Stimulated activated CD8-positive, alpha-beta memory T cell treated with anti-CD3 and anti-CD28 coated beads, Interleukin-4, amount 100 ng/mL, for 48 hours (primary cell): ENCODE measurements at regions not wholly inside any gene's neighbourhood (a gene's known extent, or its start where the extent isn't known, plus 50 kb on each side); places are given as distances from the start of the nearest gene placed in this dataset.

Experiments
- DNase-seq: peaks from one replicate; pipeline ENCODE4 v3.0.0-alpha.2; 2020

DNA sequence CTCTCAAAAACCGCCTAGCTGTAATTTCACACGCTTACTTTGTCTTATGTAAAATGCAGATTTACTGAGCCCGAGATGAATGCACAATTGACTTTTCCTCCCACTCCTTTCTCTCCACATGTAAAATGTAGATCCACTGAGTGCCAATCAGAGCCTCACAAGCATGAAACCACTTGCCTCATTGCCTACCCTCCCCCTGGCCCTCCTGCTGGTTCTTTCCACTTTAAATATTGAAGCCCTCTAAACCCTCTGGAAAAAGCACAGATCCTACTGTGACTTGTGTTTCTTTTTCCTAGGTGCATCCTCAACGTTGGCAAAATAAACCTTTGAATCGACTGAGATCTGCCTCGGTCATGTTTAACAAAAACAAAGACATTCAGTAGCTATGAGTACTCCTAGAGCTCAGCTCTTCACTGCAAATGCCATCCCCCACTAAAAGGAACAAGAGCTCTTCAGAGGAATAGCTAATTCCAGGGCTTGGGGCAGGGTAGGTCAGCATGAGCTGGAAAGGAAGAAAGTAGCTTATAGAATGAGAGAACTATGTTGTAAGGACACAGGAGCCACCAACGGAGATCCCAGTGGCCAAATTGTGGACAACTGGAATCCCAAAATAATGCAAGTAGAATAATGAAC, 365.5 kb upstream of the RUNX1 start:
- no peak for DNase-seq

DNA sequence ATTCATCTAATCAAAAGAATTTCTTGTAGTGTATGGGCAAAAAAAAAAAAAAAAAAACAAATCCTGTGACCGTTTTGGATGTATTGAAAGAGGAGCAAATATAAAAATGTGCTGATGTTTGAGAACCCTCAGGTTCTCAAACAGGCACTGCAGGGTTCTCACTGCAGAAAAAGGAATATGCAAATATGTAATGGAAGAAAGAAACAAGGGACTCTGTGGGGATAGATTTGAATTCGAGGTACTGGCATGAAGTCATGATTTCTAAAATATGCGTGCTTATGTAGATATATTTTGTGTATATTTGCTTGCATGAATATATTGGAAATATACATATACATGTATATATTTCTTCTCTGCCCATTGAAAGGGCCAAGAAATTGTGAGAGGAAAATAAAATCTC, 365.0 kb upstream of the RUNX1 start:
- DNase-seq: no peak

DNA sequence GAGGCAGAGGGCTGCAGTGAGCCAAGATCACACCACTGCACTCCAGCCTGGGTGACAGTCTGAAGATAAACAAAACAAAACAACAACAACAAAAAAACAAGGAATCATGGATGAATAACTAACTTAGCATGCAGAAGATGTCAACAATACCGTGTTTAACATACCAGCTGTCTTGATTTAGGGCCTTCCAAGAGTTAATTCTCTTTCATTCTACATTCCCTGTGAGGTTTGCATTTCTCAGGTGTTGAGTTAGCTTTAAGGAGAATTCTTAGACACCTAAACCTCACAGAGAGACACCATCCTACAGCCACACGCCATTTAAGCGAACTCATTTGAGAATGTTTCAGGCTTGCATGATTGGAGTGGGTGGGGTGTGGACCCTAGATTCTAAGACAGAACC, 363.1 kb upstream of the RUNX1 start:
- DNase-seq: no peak

DNA sequence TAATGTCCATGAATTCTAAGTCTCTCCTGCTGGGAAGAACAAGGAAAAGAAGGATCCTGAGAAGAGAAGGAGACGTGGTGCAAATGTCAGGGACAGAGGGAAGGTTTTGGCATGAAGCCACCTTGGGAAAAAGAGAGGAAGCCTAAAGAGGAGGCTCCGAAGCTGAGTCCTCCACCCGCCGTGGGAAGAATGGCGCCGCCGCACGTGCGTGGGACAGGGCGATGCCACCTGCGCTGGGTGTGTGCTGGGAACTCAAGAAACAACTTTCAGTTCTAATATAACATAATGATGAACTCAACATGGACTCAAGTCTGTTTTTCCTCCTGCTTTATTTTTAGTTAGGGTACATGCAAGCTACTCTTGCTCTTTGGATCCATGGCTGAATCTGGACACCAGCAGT, 362.3 kb upstream of the RUNX1 start:
- DNase-seq: no peak

DNA sequence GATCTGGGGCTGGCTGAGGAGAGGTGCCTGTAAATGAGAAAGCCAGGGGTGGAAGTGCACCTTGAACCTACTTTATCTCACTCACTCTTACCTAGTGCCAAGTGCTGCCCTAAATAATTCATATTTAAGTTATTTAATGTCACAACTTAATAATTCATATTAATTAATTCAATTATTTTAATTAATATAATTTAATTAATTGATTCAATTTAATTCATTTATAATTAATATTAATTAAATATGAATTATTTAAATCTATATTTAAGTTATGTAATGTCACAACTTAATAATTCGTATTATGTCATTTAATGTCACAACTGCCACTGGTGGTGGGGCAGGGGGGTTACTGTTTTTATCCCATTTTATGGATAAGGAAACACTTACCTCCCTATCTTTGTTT, 361.6 kb upstream of the RUNX1 start:
- DNase-seq: no peak

DNA sequence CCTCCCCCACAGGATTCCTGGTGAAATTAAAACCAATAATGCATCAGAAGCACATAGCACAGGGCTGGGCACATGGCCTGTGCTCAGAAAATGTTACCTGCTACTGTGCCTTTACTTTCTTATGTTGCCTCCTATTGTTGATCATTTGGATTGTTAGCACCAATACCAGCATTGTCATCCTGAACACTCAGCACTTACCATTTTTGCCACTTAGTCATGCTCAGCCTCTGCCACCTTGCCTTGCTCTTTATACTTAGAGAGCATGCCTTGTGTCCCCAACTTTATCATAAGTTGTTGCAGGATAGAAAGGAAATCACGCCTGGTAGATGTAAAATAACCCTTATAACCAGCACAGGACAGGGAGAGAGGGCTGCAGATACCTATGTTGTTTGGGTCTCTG, 361.0 kb upstream of the RUNX1 start:
- no peak for DNase-seq

DNA sequence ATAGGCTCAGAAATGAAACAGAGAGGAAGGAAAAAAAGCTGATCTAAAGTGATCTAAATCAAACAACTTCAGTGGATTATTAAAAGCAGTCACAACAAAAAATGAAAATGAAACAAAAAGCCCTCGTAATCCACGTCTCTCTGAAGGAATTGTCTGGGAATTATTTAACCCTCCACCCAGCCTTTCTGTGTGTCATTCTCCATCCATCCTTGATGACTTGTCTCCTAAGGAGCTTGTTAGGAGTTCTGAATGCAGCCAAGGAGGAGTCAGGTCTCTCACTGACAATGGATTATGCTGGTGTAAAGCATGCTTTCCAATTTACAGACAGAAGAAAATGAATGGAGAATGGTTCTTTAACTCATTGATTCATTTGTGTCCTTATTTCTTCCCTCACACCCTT, 359.3 kb upstream of the RUNX1 start:
- DNase-seq: no peak

DNA sequence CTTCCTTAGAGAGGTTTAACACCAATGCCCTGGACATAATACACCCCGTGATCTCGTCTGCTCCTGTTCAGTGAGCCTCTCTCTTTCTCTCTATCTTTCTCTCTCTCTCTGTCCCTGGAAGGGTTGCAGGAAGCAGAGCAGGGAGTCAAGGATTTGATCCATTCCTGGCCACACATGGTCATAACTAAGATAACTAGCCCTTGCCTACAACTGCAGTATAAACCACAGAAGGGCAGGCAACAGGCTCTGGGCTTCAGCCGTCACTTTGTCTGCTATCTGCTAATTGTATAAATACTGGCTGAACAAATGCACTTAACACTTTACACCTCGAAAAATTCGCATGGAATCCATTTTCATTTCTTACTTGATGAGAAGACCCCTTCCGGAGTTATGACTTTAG, 357.5 kb upstream of the RUNX1 start:
- no peak for DNase-seq

DNA sequence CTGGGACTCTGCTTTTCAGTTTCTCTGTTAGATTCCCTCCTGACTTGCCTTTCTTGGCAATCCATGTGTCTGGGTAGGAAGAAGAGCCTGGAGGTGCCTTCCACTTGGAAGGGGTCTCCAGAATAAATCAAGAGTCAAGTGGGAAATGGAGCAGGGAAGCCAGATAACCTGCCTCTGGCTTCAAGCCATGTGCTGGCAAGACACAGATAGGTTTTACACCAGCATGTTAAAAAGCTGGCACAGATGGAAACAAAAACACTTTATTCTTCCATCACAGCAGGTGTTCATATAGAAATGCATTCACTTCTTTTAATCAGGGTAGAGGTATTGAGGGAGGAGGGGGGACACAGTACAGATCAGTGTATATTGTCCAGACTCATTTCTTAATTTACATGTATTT, 356.9 kb upstream of the RUNX1 start:
- no peak for DNase-seq

DNA sequence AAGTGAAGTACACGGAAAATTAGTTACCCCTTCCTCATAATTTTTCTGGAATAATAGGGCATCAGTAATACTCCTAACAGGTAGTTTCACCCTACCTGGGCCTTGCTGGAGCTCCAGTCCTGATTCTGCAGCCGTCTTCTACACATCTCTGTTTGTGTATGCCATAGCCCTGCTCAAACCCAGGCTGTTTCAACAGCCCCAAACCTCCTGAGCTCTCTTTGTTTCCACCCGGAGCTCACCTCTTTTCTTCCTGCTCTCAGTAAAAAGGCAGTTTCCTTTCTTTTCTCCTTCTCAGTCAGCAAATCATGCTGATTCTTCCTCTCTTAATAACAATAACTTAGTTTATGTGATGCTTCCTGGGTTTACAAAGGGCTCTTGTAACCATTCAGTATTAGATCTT, 355.1 kb upstream of the RUNX1 start:
- no peak for DNase-seq

DNA sequence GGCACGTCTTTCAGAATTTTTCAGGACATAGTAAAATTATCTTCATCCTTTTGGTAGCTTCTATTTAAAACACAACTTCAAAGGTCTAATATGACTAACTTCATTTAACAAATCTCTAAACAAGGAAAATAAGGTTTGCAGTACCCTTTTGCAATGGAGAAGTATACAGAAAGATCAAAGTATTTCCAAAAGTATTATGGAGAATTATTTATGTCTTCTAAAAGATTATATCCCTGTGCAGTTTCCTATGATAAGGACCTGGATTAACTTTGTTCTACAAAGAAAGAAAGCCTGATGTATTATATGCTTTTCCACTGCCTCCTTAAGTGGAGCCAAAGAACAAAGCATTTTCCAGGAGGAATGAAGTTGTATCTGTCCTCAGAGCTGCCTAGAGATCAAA, 353.0 kb upstream of the RUNX1 start:
- no peak for DNase-seq

DNA sequence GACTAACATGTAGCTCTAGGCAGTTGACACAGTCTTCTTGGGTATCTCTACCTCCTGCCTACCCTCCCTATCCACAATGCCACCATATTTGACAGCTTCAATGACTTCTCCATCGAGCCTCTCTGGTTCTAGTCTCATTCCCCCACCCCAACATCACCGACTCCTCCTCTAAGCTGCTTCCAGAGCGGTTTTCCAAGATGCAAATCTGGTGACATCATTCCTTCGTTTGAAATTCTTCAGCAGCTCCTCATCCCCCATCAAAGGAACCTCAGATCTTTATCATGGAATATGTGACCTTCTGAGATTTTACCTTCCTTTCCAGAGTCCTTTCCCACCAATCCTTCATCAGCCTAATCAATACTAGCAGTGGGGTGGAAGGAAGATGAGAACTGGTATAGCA, 352.4 kb upstream of the RUNX1 start:
- DNase-seq: no peak

DNA sequence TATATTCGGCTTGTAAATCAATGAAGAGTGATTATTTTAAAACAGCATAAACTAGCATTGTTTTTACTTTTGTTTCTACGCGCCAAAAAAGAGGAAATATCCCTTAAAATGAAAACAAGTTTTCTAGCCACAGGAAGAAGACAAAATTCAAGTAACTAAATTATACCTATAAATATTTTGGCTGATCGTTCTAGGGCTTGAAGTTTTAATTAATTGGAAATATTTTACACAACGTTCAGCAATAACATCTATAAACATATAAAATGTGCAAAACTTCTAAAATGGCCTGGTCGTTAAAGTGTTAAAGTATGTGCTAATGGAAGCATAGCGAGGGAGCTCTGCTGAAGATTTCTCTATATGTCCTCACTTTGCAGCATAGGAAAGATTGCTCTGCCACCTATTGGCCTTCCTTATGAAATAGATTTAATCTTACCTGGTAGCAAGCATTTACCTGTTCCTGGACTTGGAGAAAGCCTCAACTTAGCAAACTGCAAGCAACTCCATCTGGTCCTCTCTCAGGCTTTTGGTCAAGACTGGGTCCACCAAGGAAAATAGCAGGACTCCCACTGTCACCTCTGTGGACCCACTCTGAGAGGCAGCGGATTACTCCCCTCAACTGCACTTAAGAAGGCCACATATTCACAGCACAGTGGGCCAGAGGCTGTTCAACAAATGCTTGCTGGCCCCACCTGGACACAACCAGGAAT, 351.3 kb upstream of the RUNX1 start:
- no peak for DNase-seq

DNA sequence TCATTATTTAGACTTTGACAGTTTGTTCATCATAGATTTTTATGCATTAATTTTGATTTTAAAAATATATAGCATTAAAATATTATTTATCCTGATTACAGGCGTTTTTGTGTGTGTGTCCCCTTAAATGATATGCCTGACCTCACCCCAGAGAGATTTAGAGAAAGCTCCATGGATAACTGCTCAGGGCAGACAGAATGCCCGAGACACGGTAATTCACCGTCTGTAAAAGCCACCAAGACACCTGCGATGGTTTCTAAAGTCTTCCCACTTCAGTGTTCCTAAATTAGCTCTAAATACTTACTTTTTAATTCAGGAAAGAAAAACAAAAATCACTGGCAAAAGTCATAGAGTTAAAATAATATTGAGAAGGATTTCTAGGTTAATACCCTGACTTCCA, 350.6 kb upstream of the RUNX1 start:
- no peak for DNase-seq

DNA sequence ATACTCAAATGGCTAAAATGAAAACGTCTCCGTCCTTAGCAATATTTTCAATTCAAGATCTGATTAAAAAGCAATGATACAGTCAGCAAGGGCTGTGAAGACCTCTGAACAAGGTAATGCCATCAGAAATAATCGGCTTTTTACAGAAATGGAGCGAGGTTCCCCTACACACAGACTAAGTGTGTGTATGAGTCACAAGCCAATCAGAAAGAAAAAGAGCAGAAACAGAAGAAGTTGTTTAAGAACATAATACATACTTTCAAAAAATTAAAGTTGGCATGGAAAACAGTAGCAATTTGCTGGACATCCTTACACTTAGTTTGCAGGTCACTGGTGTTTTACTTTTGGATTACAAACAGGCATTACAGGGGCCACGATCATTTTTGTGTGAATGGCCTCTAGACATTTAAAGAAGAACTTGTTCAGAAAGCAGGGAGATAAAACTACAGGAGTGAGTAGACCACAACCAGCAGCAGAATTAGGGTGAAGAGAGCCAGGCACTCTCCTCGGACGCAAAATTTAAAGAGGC, 350.0 kb upstream of the RUNX1 start:
- DNase-seq: no peak

DNA sequence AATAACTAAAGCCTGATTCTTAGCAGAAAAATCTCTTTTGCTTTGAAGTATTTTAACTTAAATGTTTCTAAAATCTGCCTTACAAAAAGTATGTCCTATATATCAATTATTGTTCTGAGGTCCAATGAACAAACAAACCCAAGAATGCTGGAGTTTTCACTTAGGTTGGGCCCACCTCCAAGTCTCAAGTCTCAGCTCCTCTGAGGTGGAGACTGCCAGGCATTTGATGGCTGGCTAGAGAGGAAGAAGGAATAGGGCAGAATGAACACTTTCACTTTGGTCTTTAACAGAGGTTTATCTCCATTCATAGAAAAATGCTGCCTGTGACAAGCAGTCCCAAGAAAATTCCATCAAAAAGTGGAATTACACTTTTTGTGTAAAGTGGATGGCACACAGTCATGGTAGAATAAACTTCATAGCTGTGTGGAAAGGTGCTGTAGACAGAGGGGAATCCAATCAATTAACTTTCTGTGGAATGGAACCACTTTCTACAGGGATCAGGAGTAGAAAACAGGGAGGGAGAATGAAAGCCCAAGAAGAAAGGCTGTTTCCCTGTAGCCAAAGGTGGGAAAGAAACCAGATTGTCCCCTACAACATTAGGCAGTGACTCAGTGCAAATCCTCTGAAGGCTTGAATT, 349.4 kb upstream of the RUNX1 start:
- no peak for DNase-seq

DNA sequence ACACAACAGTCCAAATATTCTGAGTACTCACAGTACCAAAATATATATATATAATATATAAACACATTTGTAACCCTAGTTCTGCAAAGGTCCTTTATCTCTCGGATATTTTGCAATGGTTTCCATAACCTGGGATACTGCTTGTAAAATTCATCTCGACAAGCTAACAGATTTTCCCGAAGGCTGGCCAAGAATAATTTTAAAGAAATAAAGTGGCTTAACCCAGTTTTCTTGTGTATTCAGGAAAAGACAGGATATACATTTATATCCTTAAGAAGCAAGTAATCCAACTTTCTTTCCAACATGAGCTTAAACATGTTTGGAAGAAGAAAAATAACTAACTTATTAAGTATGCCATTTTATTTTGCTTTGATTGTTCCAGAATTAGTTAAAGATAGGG, 348.7 kb upstream of the RUNX1 start:
- no peak for DNase-seq

DNA sequence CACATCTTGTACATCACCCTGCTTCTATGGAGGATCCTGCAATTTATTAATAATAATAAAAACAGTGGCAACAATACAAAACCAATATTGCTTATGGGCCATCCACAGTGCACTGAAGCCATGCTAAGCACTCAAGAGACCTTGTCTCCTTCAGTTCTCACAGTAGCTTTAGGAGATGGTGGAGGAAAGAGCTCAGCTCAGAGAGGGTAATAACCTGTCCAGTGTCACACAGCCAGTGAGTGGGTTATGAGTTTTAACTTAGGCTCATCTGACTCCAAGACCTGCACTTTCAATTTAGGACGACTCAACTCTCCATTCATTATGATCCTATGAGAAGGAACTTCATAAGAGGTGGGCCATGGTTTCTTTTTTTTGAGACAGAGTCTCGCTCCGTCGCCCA, 347.6 kb upstream of the RUNX1 start:
- no peak for DNase-seq

DNA sequence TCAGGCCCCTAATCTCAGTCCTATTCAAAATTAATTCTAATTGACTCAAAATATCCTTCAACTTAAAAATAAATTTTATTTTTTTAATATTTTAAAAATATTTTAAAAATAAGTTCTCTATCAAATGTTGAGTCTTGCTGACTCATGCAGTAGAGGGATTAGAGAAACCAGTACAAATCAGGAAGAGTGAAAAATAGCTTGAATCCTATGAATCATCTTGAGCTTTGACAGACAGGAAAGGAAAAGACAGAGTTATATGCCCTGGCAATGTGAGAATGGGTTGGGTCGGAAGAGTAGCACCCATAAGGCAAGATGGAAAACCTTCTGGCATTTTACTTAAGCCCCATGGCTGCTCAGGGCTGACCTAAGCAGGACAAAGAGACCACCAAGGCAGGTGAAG, 346.6 kb upstream of the RUNX1 start:
- no peak for DNase-seq

DNA sequence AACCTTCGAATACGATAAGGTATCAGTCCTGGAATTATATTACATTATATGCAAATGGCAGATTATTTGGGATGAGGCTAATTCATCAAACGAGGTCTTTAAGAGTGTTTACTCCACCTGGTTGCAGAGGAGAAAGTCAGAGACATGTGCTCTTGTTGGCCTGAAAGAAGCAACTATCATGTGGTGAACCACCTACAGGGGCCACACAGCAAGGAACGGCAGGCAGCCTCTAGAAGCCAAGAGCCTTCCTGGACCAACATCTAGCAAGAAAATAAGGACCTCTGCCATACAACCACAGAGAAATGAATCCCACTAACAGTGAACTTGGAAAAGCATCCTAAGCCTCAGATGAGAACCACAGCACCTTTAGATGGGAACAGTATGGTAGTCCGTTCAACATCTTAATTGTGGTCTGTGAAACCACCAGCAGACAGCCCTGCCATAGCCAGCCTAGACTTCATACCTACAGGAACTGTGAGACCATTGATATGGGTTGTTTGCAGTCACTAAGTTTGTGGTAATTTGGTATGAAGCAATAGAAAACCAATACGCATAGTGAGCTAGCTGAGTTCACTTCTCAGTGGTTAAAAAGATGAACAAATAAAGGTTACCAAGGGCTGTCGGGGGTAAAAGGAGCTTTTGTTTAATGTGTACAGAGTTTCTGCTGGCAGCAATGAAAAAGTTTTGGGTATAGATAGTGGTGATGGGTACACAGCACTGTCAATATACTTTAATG, 345.7 kb upstream of the RUNX1 start:
- no peak for DNase-seq

DNA sequence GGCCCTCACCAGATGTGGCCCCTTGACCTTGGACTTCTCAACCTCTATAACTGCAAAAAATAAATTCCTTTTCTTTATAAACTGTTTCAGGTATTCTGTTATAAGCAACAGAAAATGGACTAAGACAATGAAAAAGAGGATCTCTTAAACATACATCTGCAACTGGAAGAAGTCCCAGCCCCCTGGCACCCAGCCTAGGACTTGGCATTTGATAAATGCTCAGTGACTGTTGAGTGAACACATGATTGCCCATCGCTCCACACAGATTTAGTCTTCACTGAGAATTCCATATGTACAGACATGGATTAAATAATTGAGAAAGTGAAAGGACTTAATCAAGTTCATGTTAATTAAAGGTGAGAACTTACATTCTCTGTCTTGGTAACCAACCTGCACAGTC, 344.9 kb upstream of the RUNX1 start:
- no peak for DNase-seq

DNA sequence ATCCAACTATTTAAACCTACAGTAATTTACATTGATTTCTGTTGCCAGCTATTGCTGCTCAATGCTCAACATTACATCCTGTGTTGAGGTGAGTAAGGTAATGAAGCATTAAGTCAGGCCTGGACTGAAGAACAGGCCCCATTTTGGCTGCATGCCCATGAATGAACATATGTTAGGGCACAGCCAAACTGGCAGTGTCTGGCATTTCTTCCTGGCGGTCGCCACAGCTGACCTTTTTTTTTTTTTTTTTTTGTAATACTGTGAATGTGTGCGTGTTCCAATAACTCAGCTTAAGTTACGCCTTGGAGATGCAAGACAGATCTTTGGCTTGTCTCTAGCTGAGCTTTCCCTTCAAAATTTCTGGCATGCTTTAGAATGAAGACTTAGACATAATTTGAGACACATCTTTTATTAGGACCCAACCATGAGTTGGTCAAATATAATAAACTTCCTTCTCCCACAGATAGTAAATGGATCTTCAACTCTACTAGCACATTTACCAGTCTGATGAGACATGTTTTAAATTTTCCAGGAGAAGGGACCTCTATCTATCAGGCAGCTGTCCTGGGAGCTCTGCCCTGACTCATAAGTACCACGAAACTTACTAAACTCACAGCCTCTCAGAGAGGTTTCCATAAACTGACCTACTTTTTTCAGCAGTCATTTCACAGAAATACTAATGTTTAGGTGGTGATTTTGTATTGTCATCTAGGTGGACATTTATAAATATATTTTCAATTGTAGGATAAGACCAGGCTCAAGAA, 341.1 kb upstream of the RUNX1 start:
- no peak for DNase-seq

DNA sequence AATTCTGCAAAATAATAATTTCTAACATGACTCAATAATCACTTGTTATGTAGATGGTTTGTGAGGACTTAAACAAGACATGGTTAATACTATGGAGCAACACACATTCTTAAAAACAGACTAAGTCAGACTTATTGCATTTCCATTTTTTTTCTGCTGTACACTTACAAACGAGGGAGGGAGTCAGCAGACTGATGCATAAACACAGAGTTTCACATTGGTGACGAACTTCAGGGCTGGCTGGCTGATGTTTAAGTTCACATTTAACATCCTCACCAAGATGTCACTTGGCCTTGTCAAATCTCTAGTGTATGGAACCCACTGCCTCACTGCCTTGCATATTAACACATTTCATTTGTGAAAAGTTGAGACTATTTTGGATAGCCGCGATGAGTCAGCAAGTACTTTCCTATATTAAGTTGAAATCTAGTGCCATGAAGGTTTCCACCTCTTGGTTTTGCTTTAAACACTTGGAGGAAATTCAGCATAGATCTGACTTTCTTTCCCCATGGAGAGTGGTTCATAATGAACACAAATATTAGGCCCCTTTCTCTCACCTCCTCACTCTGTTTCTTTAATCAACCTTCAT, 337.5 kb upstream of the RUNX1 start:
- no peak for DNase-seq
